Neuronal stem cell (in vitro differentiated cells): ENCODE measurements at regions not wholly inside any gene's neighbourhood (a gene's known extent, or its start where the extent isn't known, plus 50 kb on each side); places are given as distances from the start of the nearest gene placed in this dataset.

Experiments used
- DNase-seq: peaks from one replicate; pipeline ENCODE4 v3.0.0-alpha.2; 2013; ENCODE audit warnings: low spot score
- H2AFZ ChIP-seq: one replicate; pipeline ENCODE4 v1.6.1; 2013; ENCODE audit warnings: mild to moderate bottlenecking, low read length, inconsistent platforms
- H2AK5ac ChIP-seq: 2 replicates; pipeline ENCODE4 v1.6.1; 2013; ENCODE audit warnings: low read depth, mild to moderate bottlenecking, inconsistent platforms, low read length, moderate library complexity, mixed read lengths
- H2BK120ac ChIP-seq: 2 replicates; pipeline ENCODE4 v1.6.1; 2013; ENCODE audit warnings: low read depth, mild to moderate bottlenecking, inconsistent platforms, low read length, moderate library complexity, mixed read lengths
- H2BK12ac ChIP-seq: one replicate; pipeline ENCODE4 v1.6.1; 2013; ENCODE audit warnings: low read length, inconsistent platforms
- H2BK15ac ChIP-seq: 2 replicates; pipeline ENCODE4 v1.6.1; 2013; ENCODE audit warnings: mild to moderate bottlenecking, low read length, inconsistent platforms, mixed read lengths
- H2BK5ac ChIP-seq: one replicate; pipeline ENCODE4 v1.6.1; 2013; ENCODE audit warnings: inconsistent platforms, mild to moderate bottlenecking, low read length, moderate library complexity
- H3K14ac ChIP-seq: one replicate; pipeline ENCODE4 v1.6.1; 2013; ENCODE audit warnings: low read length, inconsistent platforms
- H3K18ac ChIP-seq: 2 replicates; pipeline ENCODE4 v1.6.1; 2013; ENCODE audit warnings: low read length, inconsistent platforms
- H3K23ac ChIP-seq: 2 replicates; pipeline ENCODE4 v1.6.1; 2013; ENCODE audit warnings: low read depth, mild to moderate bottlenecking, mixed read lengths, low read length, inconsistent platforms; ENCODE audit not compliant: poor library complexity
- H3K27ac ChIP-seq: replicated peaks from 3 replicates; pipeline ENCODE4 v1.5.1; 2013; ENCODE audit warnings: low read length, inconsistent platforms
- H3K27me3 ChIP-seq, 3 experiments: 2 replicates each; pipeline ENCODE4 v1.6.1; 2013; ENCODE audit warnings: low read length in 3 of 3, mild to moderate bottlenecking in 2 of 3, inconsistent platforms in 1 of 3, low read depth in 1 of 3, mixed read lengths in 1 of 3, moderate library complexity in 1 of 3; ENCODE audit not compliant: control insufficient read depth in 3 of 3, insufficient read depth in 3 of 3
- H3K36me3 ChIP-seq, 2 donors: replicated peaks in 1 of 2; 2 replicates each; pipeline ENCODE4 v1.6.1; 2013; ENCODE audit warnings: low read length in 2 of 2; ENCODE audit not compliant: control insufficient read depth in 2 of 2, insufficient read depth in 2 of 2
- H3K4ac ChIP-seq: 2 replicates; pipeline ENCODE4 v1.6.1; 2013; ENCODE audit warnings: inconsistent platforms, mild to moderate bottlenecking, low read length, moderate library complexity
- H3K4me1 ChIP-seq, 2 donors: 1 replicate in 1 of 2; 2 replicates in 1 of 2; pipeline ENCODE4 v1.6.1; 2013; ENCODE audit warnings: low read length in 2 of 2, low read depth in 1 of 2; ENCODE audit not compliant: control insufficient read depth in 2 of 2, insufficient read depth in 1 of 2
- H3K4me2 ChIP-seq: one replicate; pipeline ENCODE4 v1.6.1; 2013; ENCODE audit warnings: mild to moderate bottlenecking, low read length, inconsistent platforms; ENCODE audit not compliant: insufficient read depth, poor library complexity, severe bottlenecking
- H3K4me3 ChIP-seq, 2 donors: 2 replicates each; pipeline ENCODE4 v1.5.1; 2013; ENCODE audit warnings: low read length in 2 of 2, mild to moderate bottlenecking in 2 of 2, inconsistent platforms in 1 of 2, moderate library complexity in 1 of 2
- H3K79me1 ChIP-seq: one replicate; pipeline ENCODE4 v1.6.1; 2013; ENCODE audit warnings: low read depth, mild to moderate bottlenecking, inconsistent platforms, low read length, moderate library complexity
- H3K9ac ChIP-seq: one replicate; pipeline ENCODE4 v1.6.1; 2013; ENCODE audit warnings: mild to moderate bottlenecking, low read depth, low read length, inconsistent platforms; ENCODE audit not compliant: poor library complexity
- H3K9me3 ChIP-seq, 2 donors: replicated peaks in 1 of 2; 2 replicates each; pipeline versions ENCODE3 to v1.6.1; 2013; ENCODE audit warnings: low read length in 2 of 2, mild to moderate bottlenecking in 2 of 2, inconsistent platforms in 1 of 2, low read depth in 1 of 2, mixed read lengths in 1 of 2, moderate library complexity in 1 of 2; ENCODE audit not compliant: control insufficient read depth in 2 of 2, insufficient read depth in 1 of 2
- H4K8ac ChIP-seq: one replicate; pipeline ENCODE4 v1.6.1; 2013; ENCODE audit warnings: low read depth, mild to moderate bottlenecking, inconsistent platforms, low read length, moderate library complexity
- H4K91ac ChIP-seq: one replicate; pipeline ENCODE4 v1.6.1; 2013; ENCODE audit warnings: low read length, low read depth, mild to moderate bottlenecking, inconsistent platforms; ENCODE audit not compliant: poor library complexity
- WGBS, 2 donors: extraction: QIAGEN DNeasy Blood & Tissue Kit; methylation state at CpG; one replicate each; pipeline ENCODE4 v1.1.7; 2013; ENCODE audit warnings: missing lambda C conversion rate in 2 of 2, mixed read lengths in 1 of 2; ENCODE audit not compliant: insufficient read length in 2 of 2, insufficient replicate concordance in 1 of 2; ENCODE audit errors: extremely low coverage in 2 of 2; 5-methylcytosine and 5-hydroxymethylcytosine counted together

- Histone ChIP-seq H3K4ac (no peak overlapping the region), H2BK5ac (no peak overlapping the region), H3K4me2 (no peak overlapping the region), H4K91ac (no peak overlapping the region), H3K14ac (no peak overlapping the region), H3K9ac (no peak overlapping the region), H2AFZ (no peak overlapping the region), H3K4me1 (peaks cover 0 to 8% of the 10 kb centered on the region in 2 donors), H3K23ac (no peak overlapping the region), H3K36me3 (no peaks in the 10 kb centered on the region), H2BK12ac (no peak overlapping the region), H3K9me3 (no peaks in the 10 kb centered on the region), H3K79me1 (no peaks in the 10 kb centered on the region), H2BK120ac (no peak overlapping the region), H3K18ac (no peak overlapping the region), H4K8ac (no peak overlapping the region), H3K4me3 (no peak overlapping the region), H2BK15ac (no peak overlapping the region), H2AK5ac (no peak overlapping the region), H3K27ac (no peak overlapping the region), H3K27me3 (peaks cover 0 to 7% (median 0%) of the 10 kb centered on the region in 3 experiments)
- no CpG with 5 or more reads among the region's 2 CpGs for WGBS, 2 donors
- DNase-seq = no peak
Measured at GRCh38 chr3:194787072-194787471, 101.4 kb downstream of the FAM43A start.

GRCh38 chr3:194787650-194788049 is 102.0 kb downstream of the FAM43A start:
- H3K36me3 ChIP-seq = no peaks in the 10 kb centered on the region
- no peaks in the 10 kb centered on the region for H3K79me1 ChIP-seq
- H3K27me3 ChIP-seq = peaks cover 0 to 7% (median 0%) of the 10 kb centered on the region in 3 experiments
- H3K14ac ChIP-seq = no peak overlapping the region
- H3K4ac ChIP-seq = no peak overlapping the region
- peaks cover 0 to 8% of the 10 kb centered on the region in 2 donors for H3K4me1 ChIP-seq
- no peak overlapping the region for H3K4me2 ChIP-seq
- H2AFZ ChIP-seq = no peak overlapping the region
- no peak overlapping the region for H2AK5ac ChIP-seq
- no peak overlapping the region for H2BK5ac ChIP-seq
- H4K91ac ChIP-seq = no peak overlapping the region
- no peak overlapping the region for H2BK120ac ChIP-seq
- H4K8ac ChIP-seq = no peak overlapping the region
- H3K9me3 ChIP-seq = no peaks in the 10 kb centered on the region
- H2BK15ac ChIP-seq = no peak overlapping the region
- H3K9ac ChIP-seq = no peak overlapping the region
- no peak overlapping the region for H3K4me3 ChIP-seq
- no peak overlapping the region for H3K27ac ChIP-seq
- H3K23ac ChIP-seq = no peak overlapping the region
- no peak for DNase-seq
- H3K18ac ChIP-seq = no peak overlapping the region
- WGBS, 2 donors = no CpG with 5 or more reads among the region's 6 CpGs
- H2BK12ac ChIP-seq = no peak overlapping the region

GRCh38 chr3:194792368-194792767 is 106.7 kb downstream of the FAM43A start:
- Histone ChIP-seq H2AK5ac (no peak overlapping the region), H2BK15ac (no peak overlapping the region), H3K27ac (no peak overlapping the region), H3K27me3 (no peaks in the 10 kb centered on the region), H3K79me1 (no peaks in the 10 kb centered on the region), H3K9ac (no peak overlapping the region), H3K14ac (no peak overlapping the region), H3K9me3 (peaks cover 0 to 2% of the 10 kb centered on the region in 2 donors), H2AFZ (no peak overlapping the region), H3K18ac (no peak overlapping the region), H3K36me3 (no peaks in the 10 kb centered on the region), H4K8ac (no peak overlapping the region), H2BK5ac (no peak overlapping the region), H3K4me2 (no peak overlapping the region), H3K4me3 (no peak overlapping the region), H2BK120ac (no peak overlapping the region), H3K23ac (no peak overlapping the region), H3K4ac (no peak overlapping the region), H4K91ac (no peak overlapping the region), H2BK12ac (no peak overlapping the region), H3K4me1 (peaks cover 0 to 7% of the 10 kb centered on the region in 2 donors)
- DNase-seq = no peak
- WGBS, 2 donors = no CpG with 5 or more reads among the region's 3 CpGs

- H3K18ac ChIP-seq = no peak overlapping the region
- H2AK5ac ChIP-seq = no peak overlapping the region
- H2BK5ac ChIP-seq = peak overlapping the region; percentile 47
- H3K4me2 ChIP-seq = no peak overlapping the region
- peaks cover 2 to 12% of the 10 kb centered on the region in 2 donors for H3K4me1 ChIP-seq
- no peak overlapping the region for H3K4me3 ChIP-seq
- H3K9ac ChIP-seq = no peak overlapping the region
- no peak overlapping the region for H3K4ac ChIP-seq
- H3K27ac ChIP-seq = no peak overlapping the region
- H3K23ac ChIP-seq = no peak overlapping the region
- peaks cover 0 to 23% (median 2%) of the 10 kb centered on the region in 3 experiments for H3K27me3 ChIP-seq
- no peaks in the 10 kb centered on the region for H3K79me1 ChIP-seq
- H2BK12ac ChIP-seq = no peak overlapping the region
- no peak overlapping the region for H2BK120ac ChIP-seq
- H2BK15ac ChIP-seq = no peak overlapping the region
- no peaks in the 10 kb centered on the region for H3K36me3 ChIP-seq
- H3K14ac ChIP-seq = peak overlapping the region; percentile 27
- H4K8ac ChIP-seq = no peak overlapping the region
- no peak for DNase-seq
- no CpG with 5 or more reads among the region's 9 CpGs for WGBS, 2 donors
- no peak overlapping the region for H2AFZ ChIP-seq
- no peak overlapping the region for H4K91ac ChIP-seq
- H3K9me3 ChIP-seq = peaks cover 0 to 2% of the 10 kb centered on the region in 2 donors
Measured at GRCh38 chr3:194797555-194798250, 112.0 kb downstream of the FAM43A start.
